GM12873 (cell line): ENCODE measurements at regions not wholly inside any gene's neighbourhood (a gene's known extent, or its start where the extent isn't known, plus 50 kb on each side); places are given as distances from the start of the nearest gene placed in this dataset.
A peak's percentile ranks its signal among the peaks of the same experiment; 100 is the strongest.

Experiments
- TF ChIP-seq, protein P1 (sequence below): IDR thresholded peaks from 2 replicates; pipeline ENCODE4 v1.5.1; 2012; ENCODE audit warnings: low read depth, mild to moderate bottlenecking, moderate library complexity, low read length, control low read depth; ENCODE audit not compliant: insufficient read depth; ENCODE audit errors: missing control alignments

DNA sequence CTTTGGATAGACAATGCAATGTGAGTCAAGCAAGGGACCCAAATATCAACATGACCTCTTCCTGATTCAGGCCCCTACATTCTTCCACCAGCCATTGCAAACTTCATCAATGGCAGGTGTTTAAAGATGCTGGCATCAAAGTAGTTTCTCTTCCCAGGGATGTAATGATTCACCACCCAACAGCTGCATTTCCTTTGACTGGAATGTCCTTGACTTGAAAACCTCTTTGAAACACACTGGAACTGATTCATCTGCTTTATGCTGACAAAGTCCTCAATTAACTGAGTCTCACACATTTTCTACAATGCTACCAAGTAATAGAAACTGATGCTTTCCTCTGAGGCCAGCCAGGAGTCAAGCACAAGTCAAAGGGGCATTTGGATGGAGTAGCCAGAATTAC is 385.5 kb downstream of the GBE1 start:
- TF ChIP-seq, protein P1, sequence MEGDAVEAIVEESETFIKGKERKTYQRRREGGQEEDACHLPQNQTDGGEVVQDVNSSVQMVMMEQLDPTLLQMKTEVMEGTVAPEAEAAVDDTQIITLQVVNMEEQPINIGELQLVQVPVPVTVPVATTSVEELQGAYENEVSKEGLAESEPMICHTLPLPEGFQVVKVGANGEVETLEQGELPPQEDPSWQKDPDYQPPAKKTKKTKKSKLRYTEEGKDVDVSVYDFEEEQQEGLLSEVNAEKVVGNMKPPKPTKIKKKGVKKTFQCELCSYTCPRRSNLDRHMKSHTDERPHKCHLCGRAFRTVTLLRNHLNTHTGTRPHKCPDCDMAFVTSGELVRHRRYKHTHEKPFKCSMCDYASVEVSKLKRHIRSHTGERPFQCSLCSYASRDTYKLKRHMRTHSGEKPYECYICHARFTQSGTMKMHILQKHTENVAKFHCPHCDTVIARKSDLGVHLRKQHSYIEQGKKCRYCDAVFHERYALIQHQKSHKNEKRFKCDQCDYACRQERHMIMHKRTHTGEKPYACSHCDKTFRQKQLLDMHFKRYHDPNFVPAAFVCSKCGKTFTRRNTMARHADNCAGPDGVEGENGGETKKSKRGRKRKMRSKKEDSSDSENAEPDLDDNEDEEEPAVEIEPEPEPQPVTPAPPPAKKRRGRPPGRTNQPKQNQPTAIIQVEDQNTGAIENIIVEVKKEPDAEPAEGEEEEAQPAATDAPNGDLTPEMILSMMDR: no peak

DNA sequence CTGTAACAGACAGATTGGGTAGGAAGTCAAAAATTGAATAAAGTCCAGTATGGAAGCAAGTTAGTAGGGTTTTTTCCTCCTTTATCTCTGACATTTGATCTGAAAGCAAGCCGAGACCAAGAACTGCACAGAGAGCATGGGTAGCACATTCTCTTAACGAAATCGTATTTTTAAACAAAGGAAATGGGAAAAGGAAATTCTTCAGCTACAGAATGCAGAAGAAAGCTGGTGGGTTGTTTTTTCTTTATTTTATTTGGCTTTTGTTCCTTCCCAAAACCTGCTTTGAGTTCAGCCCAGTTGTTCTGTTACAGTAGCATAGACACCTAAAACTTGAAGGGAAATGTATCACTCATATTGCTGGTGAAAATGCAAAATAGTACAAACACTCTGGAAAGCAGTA is 397.0 kb downstream of the GBE1 start:
- TF ChIP-seq, protein P1: no peak

DNA sequence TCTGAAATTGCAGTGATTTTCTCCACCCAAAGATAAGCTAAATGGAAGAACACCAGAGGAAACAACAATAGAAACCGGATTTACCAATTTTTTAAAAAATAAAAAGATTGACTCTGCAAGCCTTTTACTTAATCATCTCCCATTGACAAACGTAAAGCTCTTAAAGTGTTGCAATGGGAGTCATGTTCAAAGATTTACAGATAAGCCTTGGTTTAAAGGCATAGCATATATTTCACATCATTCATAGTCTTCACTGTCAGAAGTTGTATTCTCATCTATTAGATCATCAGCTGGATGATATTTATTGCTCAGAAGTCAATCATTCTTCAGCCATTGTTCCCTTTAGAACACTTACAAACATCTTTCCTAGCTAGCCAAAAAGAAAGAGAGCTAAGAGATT is 397.6 kb downstream of the GBE1 start:
- TF ChIP-seq, protein P1: no peak

DNA sequence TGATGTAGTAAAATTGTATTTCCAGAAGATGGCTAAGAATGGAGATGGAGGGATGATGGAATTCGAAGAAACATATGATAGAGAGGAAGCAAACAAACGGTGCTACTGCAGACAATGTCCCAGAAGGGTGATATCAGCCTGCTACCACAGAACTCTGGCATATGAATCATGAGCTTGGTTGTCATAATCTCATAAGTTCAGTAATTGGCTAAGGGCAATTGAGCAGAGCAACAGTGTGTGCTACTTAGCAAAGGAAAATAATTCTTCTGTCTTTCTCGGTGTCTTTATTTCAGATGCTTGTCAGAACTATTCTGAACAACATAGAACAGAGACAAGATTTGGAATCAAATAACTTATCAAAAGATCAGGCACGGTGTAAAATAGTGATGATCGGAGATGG is 407.3 kb downstream of the GBE1 start:
- TF ChIP-seq, protein P1: no peak

DNA sequence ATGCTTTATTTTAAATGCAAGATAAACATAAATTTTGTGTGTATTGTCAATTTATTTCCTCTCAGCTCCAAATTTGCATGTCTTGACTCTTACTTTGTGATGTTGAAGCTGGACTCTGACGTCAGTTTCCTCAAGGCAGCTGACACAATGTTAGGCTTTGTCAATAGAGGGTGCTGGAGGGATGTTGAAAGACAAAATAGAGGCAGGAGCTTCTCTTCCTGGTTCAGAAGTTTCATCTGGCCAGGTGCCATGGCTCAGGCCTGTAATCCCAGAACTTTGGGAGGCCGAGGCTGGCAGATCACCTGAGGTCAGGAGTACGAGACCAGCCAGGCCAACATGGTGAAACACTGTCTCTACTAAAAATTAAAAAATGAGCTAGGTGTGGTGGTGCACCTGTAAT is 408.6 kb downstream of the GBE1 start:
- TF ChIP-seq, protein P1: peak; percentile 23

DNA sequence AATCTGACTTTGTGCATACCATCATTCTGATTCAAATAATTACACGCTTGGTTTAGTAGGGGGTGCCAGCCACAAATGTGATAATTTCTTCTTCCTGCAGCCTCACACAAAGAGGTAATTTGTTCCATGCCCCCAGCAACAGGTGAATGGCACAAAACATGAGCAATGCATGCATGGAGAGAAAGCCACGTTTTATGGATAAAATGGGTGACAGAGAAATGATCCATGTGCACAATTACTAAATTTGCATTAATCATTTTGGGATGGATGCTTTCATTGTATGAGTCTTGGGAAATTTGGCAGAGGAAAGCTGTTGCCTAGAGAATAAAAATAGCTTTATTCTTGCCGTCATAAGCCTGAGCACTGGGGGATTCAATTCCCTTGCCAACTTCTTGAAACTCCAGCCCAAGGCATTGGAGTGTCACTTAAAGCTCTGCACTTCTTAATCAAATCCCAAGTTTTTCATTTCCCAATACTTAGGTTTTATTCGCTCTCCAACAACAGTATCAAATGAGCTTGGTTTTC is 411.6 kb downstream of the GBE1 start:
- TF ChIP-seq, protein P1: no peak

DNA sequence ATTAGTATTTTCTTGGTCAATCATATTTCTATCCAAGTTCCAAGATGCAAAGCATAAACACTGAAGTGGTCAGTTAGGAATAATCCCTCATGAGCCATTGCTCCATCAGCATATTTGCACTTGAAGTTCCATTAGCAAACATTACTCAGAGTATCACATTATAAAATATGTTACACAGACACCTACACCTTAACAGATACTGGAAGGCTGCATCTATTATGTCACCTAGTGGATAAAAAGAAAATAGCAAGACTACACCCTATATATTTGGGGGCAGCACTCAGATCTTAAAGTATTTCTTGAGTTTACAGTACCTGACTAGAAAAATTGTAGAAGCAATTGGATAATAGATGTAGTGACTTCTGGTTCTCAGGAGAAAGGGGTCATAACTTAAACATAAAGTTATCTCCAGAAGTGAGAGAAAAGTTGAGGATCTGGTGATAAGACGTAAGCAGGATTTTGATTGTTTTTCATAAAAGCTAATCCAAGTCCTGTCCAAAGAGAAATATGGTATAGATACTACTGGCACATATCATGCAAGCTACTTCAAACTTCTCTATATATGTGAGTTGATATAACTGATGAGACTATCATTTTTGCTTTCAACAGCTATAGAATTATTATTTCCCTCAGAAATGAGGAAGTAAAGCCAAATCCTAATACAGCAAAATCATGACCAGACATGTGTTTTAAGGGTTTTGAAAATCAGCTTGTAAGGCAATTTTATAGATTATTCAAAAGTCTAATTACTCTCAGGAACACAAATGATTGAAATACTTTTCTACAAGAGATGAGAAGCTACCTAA is 422.2 kb downstream of the GBE1 start:
- TF ChIP-seq, protein P1: peak; percentile 43
